Neural cell (in vitro differentiated cells): ENCODE measurements at regions not wholly inside any gene's neighbourhood (a gene's known extent, or its start where the extent isn't known, plus 50 kb on each side); places are given as distances from the start of the nearest gene placed in this dataset.

Experiments
- H2AFZ ChIP-seq: fragments of 200-600, 300-800 bp; sonication (generic), shearing (Covaris generic); 2 replicates; pipeline ENCODE4 v1.6.0; 2014; ENCODE audit warnings: low read depth, mild to moderate bottlenecking, antibody characterized with exemption, low read length, moderate library complexity
- H3F3A ChIP-seq: fragments of 200-600 bp; shearing (Covaris generic); 2 replicates; pipeline ENCODE4 v1.6.1; 2016; ENCODE audit warnings: mild to moderate bottlenecking, moderate library complexity, mixed read lengths, antibody characterized with exemption, low read length; ENCODE audit not compliant: insufficient read depth, poor library complexity, severe bottlenecking
- H3K27ac ChIP-seq: fragments of 200-600, 300-800 bp; sonication (generic), shearing (Covaris generic); 2 replicates; pipeline ENCODE4 v1.5.1; 2014; ENCODE audit warnings: mild to moderate bottlenecking, low read length, moderate library complexity
- H3K27me3 ChIP-seq: fragments of 300-800, 200-600 bp; sonication (generic), shearing (Covaris generic); 2 replicates; pipeline ENCODE4 v1.6.0; 2014; ENCODE audit warnings: mild to moderate bottlenecking, low read depth, low read length, moderate library complexity; ENCODE audit not compliant: insufficient read depth
- H3K36me3 ChIP-seq: fragments of 300-800, 200-600 bp; sonication (generic), shearing (Covaris generic); 2 replicates; pipeline ENCODE4 v1.5.1; 2014; ENCODE audit warnings: mild to moderate bottlenecking, antibody characterized with exemption, low read length, moderate library complexity; ENCODE audit not compliant: insufficient read depth
- H3K4me2 ChIP-seq: fragments of 300-800, 200-600 bp; sonication (generic), shearing (Covaris generic); 2 replicates; pipeline ENCODE4 v1.6.0; 2014; ENCODE audit warnings: mild to moderate bottlenecking, low read length
- H3K4me3 ChIP-seq: fragments of 300-800, 200-600 bp; sonication (generic), shearing (Covaris generic); 2 replicates; pipeline ENCODE4 v1.5.1; 2014; ENCODE audit warnings: mild to moderate bottlenecking, low read length, moderate library complexity
- H3K79me2 ChIP-seq: fragments of 200-600 bp; shearing (Covaris generic); replicated peaks from 2 replicates; pipeline ENCODE4 v1.6.0; 2014; ENCODE audit warnings: mild to moderate bottlenecking, low read length, moderate library complexity; ENCODE audit not compliant: insufficient read depth
- H3K9ac ChIP-seq: fragments of 300-800, 200-600 bp; sonication (generic), shearing (Covaris generic); 2 replicates; pipeline ENCODE4 v1.6.1; 2016; ENCODE audit warnings: mild to moderate bottlenecking, low read length, mixed read lengths
- H3K9me2 ChIP-seq: fragments of 200-600 bp; shearing (Covaris generic); 2 replicates; pipeline ENCODE4 v1.6.1; 2016; ENCODE audit warnings: mild to moderate bottlenecking, low read length, mixed read lengths; ENCODE audit not compliant: insufficient read depth
- H3K9me3 ChIP-seq: fragments of 200-600, 300-800 bp; sonication (generic), shearing (Covaris generic); 2 replicates; pipeline ENCODE4 v1.6.1; 2016; ENCODE audit warnings: mild to moderate bottlenecking, mixed run types, low read length, moderate library complexity, mixed read lengths
- H4K20me1 ChIP-seq: fragments of 200-600 bp; shearing (Covaris generic); 2 replicates; pipeline ENCODE4 v1.6.1; 2016; ENCODE audit warnings: mild to moderate bottlenecking, mixed run types; ENCODE audit not compliant: insufficient read depth
- EP300 ChIP-seq: fragments of 450-650 bp; conservative IDR thresholded peaks from 2 replicates; pipeline ENCODE4 v1.6.1; 2014; ENCODE audit warnings: antibody characterized with exemption, mild to moderate bottlenecking, moderate library complexity; ENCODE audit not compliant: poor library complexity, severe bottlenecking
- EZH2 ChIP-seq: fragments of 200-600, 300-800 bp; shearing (Covaris generic), sonication (generic); IDR thresholded peaks from 2 replicates; pipeline ENCODE4 v1.6.1; 2014; ENCODE audit warnings: antibody characterized with exemption, low read length, borderline replicate concordance, mild to moderate bottlenecking; ENCODE audit not compliant: insufficient read depth, poor library complexity, severe bottlenecking
- MXI1 ChIP-seq: fragments of 450-650 bp; conservative IDR thresholded peaks from 2 replicates; pipeline ENCODE4 v1.6.1; 2014; ENCODE audit warnings: antibody characterized with exemption, mild to moderate bottlenecking; ENCODE audit not compliant: poor library complexity, severe bottlenecking
- POLR2AphosphoS5 ChIP-seq: IDR thresholded peaks from 2 replicates; pipeline ENCODE4 v1.6.1; 2012
- RAD21 ChIP-seq: fragments of 450-650 bp; conservative IDR thresholded peaks from 2 replicates; pipeline ENCODE4 v1.6.1; 2014; ENCODE audit warnings: antibody characterized with exemption, mild to moderate bottlenecking, moderate library complexity
- SMC3 ChIP-seq: fragments of 450-650 bp; conservative IDR thresholded peaks from 2 replicates; pipeline ENCODE4 v1.6.1; 2014; ENCODE audit warnings: antibody characterized with exemption, mild to moderate bottlenecking, moderate library complexity; ENCODE audit not compliant: poor library complexity
- TAF1 ChIP-seq: IDR thresholded peaks from 2 replicates; pipeline ENCODE4 v1.6.1; 2012; ENCODE audit warnings: low read depth
- TF ChIP-seq, protein P1 (sequence below): IDR thresholded peaks from 2 replicates; pipeline ENCODE4 v1.6.1; 2012; ENCODE audit warnings: borderline replicate concordance
- TF ChIP-seq, protein P2 (sequence below): fragments of 450-650 bp; IDR thresholded peaks from 2 replicates; pipeline ENCODE4 v1.5.1; 2014; ENCODE audit warnings: antibody characterized with exemption, mild to moderate bottlenecking, moderate library complexity; ENCODE audit not compliant: poor library complexity, severe bottlenecking

DNA sequence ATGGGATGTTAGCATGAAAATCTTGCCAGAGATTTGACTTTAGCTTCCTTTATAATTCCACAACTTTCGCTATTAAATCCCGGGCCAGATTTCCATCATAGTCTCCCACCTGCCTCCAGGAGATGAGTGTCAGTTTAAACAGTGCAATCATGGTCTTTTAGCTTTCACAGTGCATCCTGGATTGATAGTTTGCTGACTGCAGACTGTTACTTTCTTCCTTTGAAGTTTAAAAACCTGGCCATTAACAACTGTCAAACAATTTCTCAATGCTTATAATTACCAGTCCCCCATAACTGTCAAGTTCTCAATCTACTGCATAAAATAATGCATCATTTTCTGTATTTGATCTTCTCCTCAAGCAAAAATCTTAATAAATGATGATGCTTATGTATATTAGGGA is 108.4 kb upstream of the FSTL5 start:
- H3K36me3 ChIP-seq = no peaks in the 10 kb centered on the region
- no peaks in the 10 kb centered on the region for H4K20me1 ChIP-seq
- H3K9ac ChIP-seq = no peak overlapping the region
- H3K79me2 ChIP-seq = no peaks in the 10 kb centered on the region
- TF ChIP-seq, protein P1, sequence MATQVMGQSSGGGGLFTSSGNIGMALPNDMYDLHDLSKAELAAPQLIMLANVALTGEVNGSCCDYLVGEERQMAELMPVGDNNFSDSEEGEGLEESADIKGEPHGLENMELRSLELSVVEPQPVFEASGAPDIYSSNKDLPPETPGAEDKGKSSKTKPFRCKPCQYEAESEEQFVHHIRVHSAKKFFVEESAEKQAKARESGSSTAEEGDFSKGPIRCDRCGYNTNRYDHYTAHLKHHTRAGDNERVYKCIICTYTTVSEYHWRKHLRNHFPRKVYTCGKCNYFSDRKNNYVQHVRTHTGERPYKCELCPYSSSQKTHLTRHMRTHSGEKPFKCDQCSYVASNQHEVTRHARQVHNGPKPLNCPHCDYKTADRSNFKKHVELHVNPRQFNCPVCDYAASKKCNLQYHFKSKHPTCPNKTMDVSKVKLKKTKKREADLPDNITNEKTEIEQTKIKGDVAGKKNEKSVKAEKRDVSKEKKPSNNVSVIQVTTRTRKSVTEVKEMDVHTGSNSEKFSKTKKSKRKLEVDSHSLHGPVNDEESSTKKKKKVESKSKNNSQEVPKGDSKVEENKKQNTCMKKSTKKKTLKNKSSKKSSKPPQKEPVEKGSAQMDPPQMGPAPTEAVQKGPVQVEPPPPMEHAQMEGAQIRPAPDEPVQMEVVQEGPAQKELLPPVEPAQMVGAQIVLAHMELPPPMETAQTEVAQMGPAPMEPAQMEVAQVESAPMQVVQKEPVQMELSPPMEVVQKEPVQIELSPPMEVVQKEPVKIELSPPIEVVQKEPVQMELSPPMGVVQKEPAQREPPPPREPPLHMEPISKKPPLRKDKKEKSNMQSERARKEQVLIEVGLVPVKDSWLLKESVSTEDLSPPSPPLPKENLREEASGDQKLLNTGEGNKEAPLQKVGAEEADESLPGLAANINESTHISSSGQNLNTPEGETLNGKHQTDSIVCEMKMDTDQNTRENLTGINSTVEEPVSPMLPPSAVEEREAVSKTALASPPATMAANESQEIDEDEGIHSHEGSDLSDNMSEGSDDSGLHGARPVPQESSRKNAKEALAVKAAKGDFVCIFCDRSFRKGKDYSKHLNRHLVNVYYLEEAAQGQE = peak; percentile 68
- TF ChIP-seq POLR2AphosphoS5 (peak; percentile 73), TAF1 (no peak), SMC3 (no peak), EP300 (peak; percentile 93)
- H3K27ac ChIP-seq = no peak overlapping the region
- no peaks in the 10 kb centered on the region for H3F3A ChIP-seq
- no peak overlapping the region for H3K4me2 ChIP-seq
- H3K27me3 ChIP-seq = no peaks in the 10 kb centered on the region
- no peak overlapping the region for H3K4me3 ChIP-seq
- H3K9me2 ChIP-seq = no peaks in the 10 kb centered on the region
- no peak overlapping the region for H2AFZ ChIP-seq
- no peaks in the 10 kb centered on the region for H3K9me3 ChIP-seq

DNA sequence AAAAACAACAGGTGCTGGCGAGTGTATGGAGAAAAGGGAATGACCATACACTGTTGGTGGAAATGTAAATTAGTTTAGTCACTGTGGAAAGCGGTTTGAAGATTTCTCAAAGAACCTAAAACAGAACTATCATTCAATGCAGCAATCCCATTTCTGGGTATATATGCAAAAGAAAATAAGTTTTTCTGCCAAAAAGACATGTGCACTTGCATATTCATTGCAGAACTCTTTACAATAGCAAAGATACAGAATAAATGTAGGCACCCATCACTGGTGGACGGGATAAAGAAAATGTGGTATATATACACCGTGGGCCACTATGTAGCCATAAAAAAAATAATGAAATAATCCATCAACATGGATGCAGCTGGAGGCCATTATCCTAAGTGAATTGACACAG is 105.1 kb upstream of the FSTL5 start:
- Histone ChIP-seq H3F3A (no peaks in the 10 kb centered on the region), H3K4me2 (no peak overlapping the region), H3K9ac (no peak overlapping the region), H4K20me1 (no peaks in the 10 kb centered on the region), H2AFZ (no peak overlapping the region), H3K36me3 (no peaks in the 10 kb centered on the region), H3K27ac (no peak overlapping the region), H3K9me3 (peaks cover 2% of the 10 kb centered on the region), H3K9me2 (no peaks in the 10 kb centered on the region), H3K79me2 (no peaks in the 10 kb centered on the region), H3K27me3 (no peaks in the 10 kb centered on the region), H3K4me3 (no peak overlapping the region)
- TF ChIP-seq, protein P1 = no peak
- TF ChIP-seq, protein P2, sequence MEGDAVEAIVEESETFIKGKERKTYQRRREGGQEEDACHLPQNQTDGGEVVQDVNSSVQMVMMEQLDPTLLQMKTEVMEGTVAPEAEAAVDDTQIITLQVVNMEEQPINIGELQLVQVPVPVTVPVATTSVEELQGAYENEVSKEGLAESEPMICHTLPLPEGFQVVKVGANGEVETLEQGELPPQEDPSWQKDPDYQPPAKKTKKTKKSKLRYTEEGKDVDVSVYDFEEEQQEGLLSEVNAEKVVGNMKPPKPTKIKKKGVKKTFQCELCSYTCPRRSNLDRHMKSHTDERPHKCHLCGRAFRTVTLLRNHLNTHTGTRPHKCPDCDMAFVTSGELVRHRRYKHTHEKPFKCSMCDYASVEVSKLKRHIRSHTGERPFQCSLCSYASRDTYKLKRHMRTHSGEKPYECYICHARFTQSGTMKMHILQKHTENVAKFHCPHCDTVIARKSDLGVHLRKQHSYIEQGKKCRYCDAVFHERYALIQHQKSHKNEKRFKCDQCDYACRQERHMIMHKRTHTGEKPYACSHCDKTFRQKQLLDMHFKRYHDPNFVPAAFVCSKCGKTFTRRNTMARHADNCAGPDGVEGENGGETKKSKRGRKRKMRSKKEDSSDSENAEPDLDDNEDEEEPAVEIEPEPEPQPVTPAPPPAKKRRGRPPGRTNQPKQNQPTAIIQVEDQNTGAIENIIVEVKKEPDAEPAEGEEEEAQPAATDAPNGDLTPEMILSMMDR = no peak
- TF ChIP-seq MXI1 (no peak), POLR2AphosphoS5 (no peak), EP300 (no peak), TAF1 (no peak), RAD21 (no peak), EZH2 (no peak), SMC3 (no peak)
